ENCODE measurements at regions not wholly inside any gene's neighbourhood (a gene's known extent, or its start where the extent isn't known, plus 50 kb on each side); places are given as distances from the start of the nearest gene placed in this dataset.
"Not testable (repeated sequence)": the region's sequence is repeated elsewhere in the genome, so short reads cannot be mapped to it uniquely, and the experiment has no call there.

- not testable (repeated sequence) for DNase-seq
Observed at GRCh38 chr1:220475608-220476007, 52.3 kb upstream of the MARK1 start.

- not testable (repeated sequence) for DNase-seq
Observed at GRCh38 chr1:220475141-220475540, 52.8 kb upstream of the MARK1 start.

- DNase-seq, result no peak
Observed at GRCh38 chr1:220473440-220473839, 54.5 kb upstream of the MARK1 start.

GRCh38 chr1:220462752-220463151, 65.2 kb upstream of the MARK1 start:
- DNase-seq, result no peak

- no peak for DNase-seq
Observed at GRCh38 chr1:220458936-220459335, 69.0 kb upstream of the MARK1 start.

GRCh38 chr1:220457957-220458609, 69.9 kb upstream of the MARK1 start:
- no peak for DNase-seq

- DNase-seq, result no peak
Observed at GRCh38 chr1:220455559-220455958, 72.4 kb upstream of the MARK1 start.

- no peak for DNase-seq
Observed at GRCh38 chr1:220454155-220454777, 73.7 kb upstream of the MARK1 start.

- DNase-seq, result no peak
Observed at GRCh38 chr1:220453371-220453770, 74.6 kb upstream of the MARK1 start.

GRCh38 chr1:220451532-220451931, 76.4 kb upstream of the MARK1 start:
- no peak for DNase-seq

- no peak for DNase-seq
Observed at GRCh38 chr1:220450927-220451326, 77.0 kb upstream of the MARK1 start.

- no peak for DNase-seq
Observed at GRCh38 chr1:220448217-220448616, 79.7 kb upstream of the MARK1 start.

GRCh38 chr1:220444586-220444985, 83.3 kb upstream of the MARK1 start:
- DNase-seq, result not testable (repeated sequence)

- DNase-seq, result no peak
Observed at GRCh38 chr1:220441211-220441610, 86.7 kb upstream of the MARK1 start.

GRCh38 chr1:220438741-220439140, 89.2 kb upstream of the MARK1 start:
- DNase-seq, result no peak

GRCh38 chr1:220432408-220432807, 95.5 kb upstream of the MARK1 start:
- no peak for DNase-seq

- DNase-seq, result no peak
Observed at GRCh38 chr1:220431554-220432239, 96.2 kb upstream of the MARK1 start.

- no peak for DNase-seq
Observed at GRCh38 chr1:220430586-220430985, 97.3 kb upstream of the MARK1 start.

- DNase-seq, result no peak
Observed at GRCh38 chr1:220430059-220430458, 97.9 kb upstream of the MARK1 start.

- DNase-seq, result no peak
Observed at GRCh38 chr1:220426989-220427388, 100.9 kb upstream of the MARK1 start.

GRCh38 chr1:220425852-220426251, 102.1 kb upstream of the MARK1 start:
- peak; percentile 44 for DNase-seq

- no peak for DNase-seq
Observed at GRCh38 chr1:220421508-220421907, 106.4 kb upstream of the MARK1 start.

GRCh38 chr1:220420726-220421125, 107.2 kb upstream of the MARK1 start:
- no peak for DNase-seq

GRCh38 chr1:220412382-220412781, 115.6 kb upstream of the MARK1 start:
- not testable (repeated sequence) for DNase-seq

Measured in activated CD4-positive, alpha-beta T cell treated with anti-CD3 and anti-CD28 coated beads, Interleukin-2, amount 50 U/mL, for 16 hours (primary cell).